GM12891 (cell line): ENCODE measurements at regions not wholly inside any gene's neighbourhood (a gene's known extent, or its start where the extent isn't known, plus 50 kb on each side); places are given as distances from the start of the nearest gene placed in this dataset.
"Not testable (repeated sequence)": the region's sequence is repeated elsewhere in the genome, so short reads cannot be mapped to it uniquely, and the experiment has no call there.

Experiments used
- DNase-seq: peaks from one replicate; pipeline ENCODE4 v3.0.0; 2011; ENCODE audit warnings: low spot score; ENCODE audit not compliant: insufficient read length
- FAIRE-seq: peaks from 2 replicates; lab custom pipeline; 2011; peaks lifted over from hg19 to GRCh38; lab: Jason Lieb, UNC
- PAX5 ChIP-seq: IDR thresholded peaks from 2 replicates; pipeline ENCODE4 v1.6.1; 2011; ENCODE audit warnings: low read length, moderate library complexity, mild to moderate bottlenecking; ENCODE audit not compliant: insufficient read depth, severe bottlenecking
- POLR2A ChIP-seq: IDR thresholded peaks from 2 replicates; pipeline ENCODE4 v1.6.1; 2011; ENCODE audit warnings: low read depth, low read length, control low read depth
- POLR2AphosphoS5 ChIP-seq: IDR thresholded peaks from 2 replicates; pipeline ENCODE4 v1.6.1; 2011; ENCODE audit warnings: low read depth, low read length, control low read depth
- POU2F2 ChIP-seq: IDR thresholded peaks from 2 replicates; pipeline ENCODE4 v1.6.1; 2011; ENCODE audit warnings: low read depth, mild to moderate bottlenecking, control low read depth, low read length, moderate library complexity
- SPI1 ChIP-seq: IDR thresholded peaks from 2 replicates; pipeline ENCODE4 v1.6.1; 2011; ENCODE audit warnings: low read depth, low read length, control low read depth
- TAF1 ChIP-seq: IDR thresholded peaks from 2 replicates; pipeline ENCODE4 v1.6.1; 2011; ENCODE audit warnings: low read depth, low read length, control low read depth

- FAIRE-seq (no peak), DNase-seq (no peak)
- no peak for TF ChIP-seq SPI1
- TF ChIP-seq POU2F2 = no peak
- TF ChIP-seq TAF1 = no peak
- TF ChIP-seq POLR2AphosphoS5 = no peak
- TF ChIP-seq POLR2A = no peak
- TF ChIP-seq PAX5 = no peak
Observed at GRCh38 chr5:53733853-53734252, 173.4 kb downstream of the NDUFS4 start.

GRCh38 chr5:53738105-53738504 lies 177.7 kb downstream of the NDUFS4 start:
- TF ChIP-seq SPI1 = no peak
- TF ChIP-seq POLR2AphosphoS5 = no peak
- TF ChIP-seq POLR2A = no peak
- no peak for TF ChIP-seq TAF1
- no peak for TF ChIP-seq PAX5
- no peak for TF ChIP-seq POU2F2
- DNase-seq (no peak), FAIRE-seq (no peak)

- FAIRE-seq = no peak
- no peak for DNase-seq
- no peak for TF ChIP-seq SPI1
- TF ChIP-seq TAF1 = no peak
- TF ChIP-seq POLR2A = no peak
Observed at GRCh38 chr5:53739111-53739510, 178.7 kb downstream of the NDUFS4 start.

GRCh38 chr5:53749621-53750020 lies 189.2 kb downstream of the NDUFS4 start:
- TF ChIP-seq POU2F2 = no peak
- TF ChIP-seq POLR2AphosphoS5 = no peak
- no peak for TF ChIP-seq POLR2A
- no peak for TF ChIP-seq TAF1
- TF ChIP-seq PAX5 = no peak
- TF ChIP-seq SPI1 = no peak
- DNase-seq = no peak
- FAIRE-seq = no peak

GRCh38 chr5:53752282-53752681 lies 191.8 kb downstream of the NDUFS4 start:
- not testable (repeated sequence) for DNase-seq, FAIRE-seq

- DNase-seq (no peak), FAIRE-seq (no peak)
- no peak for TF ChIP-seq SPI1
- TF ChIP-seq PAX5 = no peak
- no peak for TF ChIP-seq TAF1
- no peak for TF ChIP-seq POLR2A
- no peak for TF ChIP-seq POLR2AphosphoS5
- no peak for TF ChIP-seq POU2F2
Observed at GRCh38 chr5:53766673-53767072, 206.2 kb downstream of the NDUFS4 start.

GRCh38 chr5:53777864-53778618 lies 217.6 kb downstream of the NDUFS4 start:
- no peak for DNase-seq
- FAIRE-seq = no peak
- TF ChIP-seq PAX5 (no peak), POU2F2 (no peak), POLR2A (no peak), TAF1 (no peak), POLR2AphosphoS5 (no peak), SPI1 (no peak)

GRCh38 chr5:53779541-53779981 lies 219.1 kb downstream of the NDUFS4 start:
- peak; percentile 52 for FAIRE-seq
- DNase-seq = no peak
- TF ChIP-seq POLR2A (no peak), POLR2AphosphoS5 (no peak), PAX5 (no peak), SPI1 (no peak; the same call in 1 of the 2 replicates), TAF1 (no peak), POU2F2 (no peak)

GRCh38 chr5:53782620-53783019 lies 222.2 kb downstream of the NDUFS4 start:
- FAIRE-seq (no peak), DNase-seq (no peak)
- TF ChIP-seq POLR2AphosphoS5 (no peak), POLR2A (no peak), PAX5 (no peak), SPI1 (no peak), TAF1 (no peak), POU2F2 (no peak)

GRCh38 chr5:53783624-53784228 lies 223.3 kb downstream of the NDUFS4 start:
- TF ChIP-seq TAF1 = no peak
- no peak for TF ChIP-seq POLR2A
- TF ChIP-seq SPI1 = no peak
- no peak for TF ChIP-seq POU2F2
- TF ChIP-seq POLR2AphosphoS5 = no peak
- no peak for TF ChIP-seq PAX5
- FAIRE-seq = no peak
- DNase-seq = no peak

- FAIRE-seq (no peak), DNase-seq (no peak)
- TF ChIP-seq POLR2AphosphoS5 = no peak
- TF ChIP-seq PAX5 = no peak
- no peak for TF ChIP-seq POLR2A
Observed at GRCh38 chr5:53784596-53784995, 224.2 kb downstream of the NDUFS4 start.
